Esophagus muscularis mucosa (tissue), 4 donors: ENCODE measurements at regions not wholly inside any gene's neighbourhood (a gene's known extent, or its start where the extent isn't known, plus 50 kb on each side); places are given as distances from the start of the nearest gene placed in this dataset.

ENCODE experiments used
- CTCF ChIP-seq, 3 experiments: fragments of 200-600 bp in 2 of 3; fragments of 450-650 bp in 1 of 3; sonication (generic) in 2 of 3; IDR thresholded peaks; one replicate each; pipeline ENCODE4 v1.5.1; 2017 to 2019; ENCODE audit warnings: antibody characterized with exemption in 3 of 3, mild to moderate bottlenecking in 2 of 3, moderate library complexity in 1 of 3
- EP300 ChIP-seq: sonication (generic); formaldehyde crosslinking; IDR thresholded peaks from one replicate; pipeline ENCODE4 v1.6.1; 2017; ENCODE audit warnings: antibody characterized with exemption
- POLR2AphosphoS5 ChIP-seq, 2 donors: sonication (generic); formaldehyde crosslinking; IDR thresholded peaks; one replicate each; pipeline ENCODE4 v1.6.1; 2017; ENCODE audit warnings: antibody characterized with exemption in 2 of 2

- no peak for TF ChIP-seq CTCF (IDR thresholded peaks at IDR 0.05)
- TF ChIP-seq POLR2AphosphoS5 (IDR thresholded peaks at IDR 0.05) = no peak
- TF ChIP-seq EP300 = no peak
Observed at GRCh38 chr4:38290366-38290765, 330.2 kb downstream of the PTTG2 start.
